ENCODE measurements at regions not wholly inside any gene's neighbourhood (a gene's known extent, or its start where the extent isn't known, plus 50 kb on each side); places are given as distances from the start of the nearest gene placed in this dataset.

- no peak overlapping the region for H2AFZ ChIP-seq (ENCODE audit: low read length)
- H3K9me3 ChIP-seq (ENCODE audit: low read length), result no peaks in the 10 kb centered on the region
- H3K9me2 ChIP-seq (ENCODE audit: low read depth, low read length), result no peaks in the 10 kb centered on the region
- no peaks in the 10 kb centered on the region for H3K27me3 ChIP-seq (ENCODE audit: insufficient read depth, low read length)
- H3K9ac ChIP-seq (ENCODE audit: low read length), result no peak overlapping the region
- no peaks in the 10 kb centered on the region for H3K79me2 ChIP-seq (ENCODE audit: insufficient read depth, low read length)
- peaks cover 2% of the 10 kb centered on the region; the same call in 1 of the 2 replicates for H4K20me1 ChIP-seq (ENCODE audit: insufficient read depth, low read length)
- no peak overlapping the region for H3K4me2 ChIP-seq (ENCODE audit: low read length)
- H3K27ac ChIP-seq (ENCODE audit: low read depth, low read length, poor library complexity, severe bottlenecking), result no peak overlapping the region
- no peak overlapping the region for H3K4me3 ChIP-seq (ENCODE audit: low read depth, low read length, poor library complexity, severe bottlenecking)
- no peaks in the 10 kb centered on the region for H3F3A ChIP-seq (ENCODE audit: insufficient read depth, low read length)
- TF ChIP-seq EZH2 (IDR thresholded peaks at IDR 0.05; ENCODE audit: borderline replicate concordance, low read length) (no peak), CTCF (IDR thresholded peaks at IDR 0.05; ENCODE audit: low read length) (no peak)
- H3K4me1 ChIP-seq (ENCODE audit: insufficient read depth, low read length, severe bottlenecking), result no peaks in the 10 kb centered on the region
- no peaks in the 10 kb centered on the region for H3K36me3 ChIP-seq (ENCODE audit: insufficient read depth, low read length)
Measured at GRCh38 chr6:18684343-18684742, 297.2 kb downstream of the RNF144B start.

DNA sequence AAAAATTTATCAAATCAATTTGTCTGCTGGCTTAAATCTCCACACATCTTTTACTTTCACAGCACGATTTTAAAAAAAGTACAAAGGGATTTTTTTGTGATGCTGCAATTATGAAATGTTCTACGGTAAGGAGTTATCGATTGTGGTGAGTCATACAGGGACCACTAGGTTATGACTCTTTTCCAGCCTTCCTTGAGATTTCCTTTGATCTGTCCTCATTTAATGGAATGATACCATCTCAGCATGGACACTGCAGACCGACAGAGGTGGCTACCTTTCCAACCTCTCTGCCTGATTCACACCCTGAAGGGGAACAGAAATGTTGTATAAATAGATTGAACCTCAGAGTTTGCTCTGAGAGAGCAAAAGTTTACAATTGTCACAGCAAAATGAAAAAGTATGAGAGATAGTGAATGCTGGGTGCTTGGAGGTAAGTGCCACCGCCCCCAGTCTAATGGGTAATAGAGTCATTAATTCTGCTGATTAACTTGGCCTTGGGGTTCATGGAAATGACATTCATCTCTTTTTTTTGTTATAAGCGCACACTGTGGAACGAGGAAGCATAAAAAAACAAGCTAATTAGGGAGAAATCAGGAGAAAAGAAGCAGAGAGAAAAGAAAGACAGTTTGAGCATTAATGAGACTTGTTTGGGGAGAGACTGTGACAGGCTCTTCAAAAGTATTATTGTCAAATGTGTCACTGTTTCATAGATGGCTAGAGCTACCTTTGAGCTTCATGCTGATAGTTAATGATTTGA lies 306.0 kb downstream of the RNF144B start:
- Histone ChIP-seq H3K27me3 (ENCODE audit: insufficient read depth, low read length) (no peaks in the 10 kb centered on the region), H3K9ac (ENCODE audit: low read length) (no peak overlapping the region)
- TF ChIP-seq EZH2 (IDR thresholded peaks at IDR 0.05; ENCODE audit: borderline replicate concordance, low read length) (no peak), CTCF (IDR thresholded peaks at IDR 0.05; ENCODE audit: low read length) (no peak)

GRCh38 chr6:18693881-18694280 lies 306.7 kb downstream of the RNF144B start:
- Histone ChIP-seq H4K20me1 (ENCODE audit: insufficient read depth, low read length) (no peaks in the 10 kb centered on the region), H3K9me2 (ENCODE audit: low read depth, low read length) (no peaks in the 10 kb centered on the region), H3K36me3 (ENCODE audit: insufficient read depth, low read length) (no peaks in the 10 kb centered on the region), H3K79me2 (ENCODE audit: insufficient read depth, low read length) (no peaks in the 10 kb centered on the region), H3K9me3 (ENCODE audit: low read length) (no peaks in the 10 kb centered on the region), H3K4me2 (ENCODE audit: low read length) (no peak overlapping the region), H2AFZ (ENCODE audit: low read length) (no peak overlapping the region), H3K4me1 (ENCODE audit: insufficient read depth, low read length, severe bottlenecking) (no peaks in the 10 kb centered on the region), H3K27me3 (ENCODE audit: insufficient read depth, low read length) (no peaks in the 10 kb centered on the region), H3K4me3 (ENCODE audit: low read depth, low read length, poor library complexity, severe bottlenecking) (no peak overlapping the region), H3K27ac (ENCODE audit: low read depth, low read length, poor library complexity, severe bottlenecking) (no peak overlapping the region), H3F3A (ENCODE audit: insufficient read depth, low read length) (no peaks in the 10 kb centered on the region), H3K9ac (ENCODE audit: low read length) (no peak overlapping the region)
- no peak for TF ChIP-seq CTCF (IDR thresholded peaks at IDR 0.05; ENCODE audit: low read length)
- no peak for TF ChIP-seq EZH2 (IDR thresholded peaks at IDR 0.05; ENCODE audit: borderline replicate concordance, low read length)

More for the DNA sequence above, 306.0 kb downstream of the RNF144B start:
- Histone ChIP-seq H3K4me2 (ENCODE audit: low read length) (no peak overlapping the region), H3K9me3 (ENCODE audit: low read length) (no peaks in the 10 kb centered on the region), H3K36me3 (ENCODE audit: insufficient read depth, low read length) (no peaks in the 10 kb centered on the region), H2AFZ (ENCODE audit: low read length) (no peak overlapping the region), H3K27ac (ENCODE audit: low read depth, low read length, poor library complexity, severe bottlenecking) (no peak overlapping the region), H3K4me3 (ENCODE audit: low read depth, low read length, poor library complexity, severe bottlenecking) (no peak overlapping the region), H3K4me1 (ENCODE audit: insufficient read depth, low read length, severe bottlenecking) (no peaks in the 10 kb centered on the region), H3K79me2 (ENCODE audit: insufficient read depth, low read length) (no peaks in the 10 kb centered on the region), H3K9me2 (ENCODE audit: low read depth, low read length) (no peaks in the 10 kb centered on the region), H4K20me1 (ENCODE audit: insufficient read depth, low read length) (no peaks in the 10 kb centered on the region), H3F3A (ENCODE audit: insufficient read depth, low read length) (no peaks in the 10 kb centered on the region)

Measured in OCI-LY1 (cell line).